GM12873 (cell line): ENCODE measurements at regions not wholly inside any gene's neighbourhood (a gene's known extent, or its start where the extent isn't known, plus 50 kb on each side); places are given as distances from the start of the nearest gene placed in this dataset.

Source experiments
- CTCF ChIP-seq: IDR thresholded peaks from 2 replicates; pipeline ENCODE4 v1.5.1; 2012; ENCODE audit warnings: low read depth, mild to moderate bottlenecking, moderate library complexity, low read length, control low read depth; ENCODE audit not compliant: insufficient read depth; ENCODE audit errors: missing control alignments

GRCh38 chr6:92566632-92567031 lies 852.7 kb downstream of the EPHA7 start:
- TF ChIP-seq CTCF, result no peak

GRCh38 chr6:92564376-92564775 lies 855.0 kb downstream of the EPHA7 start:
- no peak for TF ChIP-seq CTCF

GRCh38 chr6:92559611-92560010 lies 859.7 kb downstream of the EPHA7 start:
- no peak for TF ChIP-seq CTCF

GRCh38 chr6:92559003-92559402 lies 860.4 kb downstream of the EPHA7 start:
- TF ChIP-seq CTCF, result no peak

GRCh38 chr6:92550501-92550900 lies 868.9 kb downstream of the EPHA7 start:
- TF ChIP-seq CTCF, result no peak

- no peak for TF ChIP-seq CTCF
These were observed 873.5 kb downstream of the EPHA7 start for GRCh38 chr6:92545861-92546260.

- no peak for TF ChIP-seq CTCF
These were observed 877.8 kb downstream of the EPHA7 start for GRCh38 chr6:92541448-92542060.

- TF ChIP-seq CTCF, result no peak
These were observed 880.4 kb downstream of the EPHA7 start for GRCh38 chr6:92538926-92539325.
